Panc1 (cell line): ENCODE measurements at regions not wholly inside any gene's neighbourhood (a gene's known extent, or its start where the extent isn't known, plus 50 kb on each side); places are given as distances from the start of the nearest gene placed in this dataset.

Experiments
- CTCF ChIP-seq: fragments of 450-650 bp; IDR thresholded peaks from 2 replicates; pipeline ENCODE4 v1.5.1; 2017; ENCODE audit warnings: mild to moderate bottlenecking
- POLR2AphosphoS5 ChIP-seq: IDR thresholded peaks from 2 replicates; pipeline ENCODE4 v1.6.1; 2012; ENCODE audit warnings: mild to moderate bottlenecking, low read depth, low read length, moderate library complexity
- SIN3A ChIP-seq: IDR thresholded peaks from 2 replicates; pipeline ENCODE4 v1.6.1; 2012; ENCODE audit warnings: low read depth, mild to moderate bottlenecking, low read length, moderate library complexity, borderline replicate concordance; ENCODE audit not compliant: insufficient read depth
- TCF7L2 ChIP-seq: IDR thresholded peaks from 2 replicates; pipeline ENCODE4 v1.6.1; 2011; ENCODE audit warnings: mild to moderate bottlenecking, low read depth, low read length, inconsistent platforms
- TF ChIP-seq, protein P1 (sequence below), 2 experiments: IDR thresholded peaks; 2 replicates each; pipeline ENCODE4 v1.6.1; 2011 to 2012; ENCODE audit warnings: low read depth in 2 of 2, control low read depth in 1 of 2, low read length in 1 of 2, mild to moderate bottlenecking in 1 of 2, moderate library complexity in 1 of 2; ENCODE audit not compliant: insufficient read depth in 1 of 2

- TF ChIP-seq POLR2AphosphoS5: no peak
- TF ChIP-seq, protein P1, sequence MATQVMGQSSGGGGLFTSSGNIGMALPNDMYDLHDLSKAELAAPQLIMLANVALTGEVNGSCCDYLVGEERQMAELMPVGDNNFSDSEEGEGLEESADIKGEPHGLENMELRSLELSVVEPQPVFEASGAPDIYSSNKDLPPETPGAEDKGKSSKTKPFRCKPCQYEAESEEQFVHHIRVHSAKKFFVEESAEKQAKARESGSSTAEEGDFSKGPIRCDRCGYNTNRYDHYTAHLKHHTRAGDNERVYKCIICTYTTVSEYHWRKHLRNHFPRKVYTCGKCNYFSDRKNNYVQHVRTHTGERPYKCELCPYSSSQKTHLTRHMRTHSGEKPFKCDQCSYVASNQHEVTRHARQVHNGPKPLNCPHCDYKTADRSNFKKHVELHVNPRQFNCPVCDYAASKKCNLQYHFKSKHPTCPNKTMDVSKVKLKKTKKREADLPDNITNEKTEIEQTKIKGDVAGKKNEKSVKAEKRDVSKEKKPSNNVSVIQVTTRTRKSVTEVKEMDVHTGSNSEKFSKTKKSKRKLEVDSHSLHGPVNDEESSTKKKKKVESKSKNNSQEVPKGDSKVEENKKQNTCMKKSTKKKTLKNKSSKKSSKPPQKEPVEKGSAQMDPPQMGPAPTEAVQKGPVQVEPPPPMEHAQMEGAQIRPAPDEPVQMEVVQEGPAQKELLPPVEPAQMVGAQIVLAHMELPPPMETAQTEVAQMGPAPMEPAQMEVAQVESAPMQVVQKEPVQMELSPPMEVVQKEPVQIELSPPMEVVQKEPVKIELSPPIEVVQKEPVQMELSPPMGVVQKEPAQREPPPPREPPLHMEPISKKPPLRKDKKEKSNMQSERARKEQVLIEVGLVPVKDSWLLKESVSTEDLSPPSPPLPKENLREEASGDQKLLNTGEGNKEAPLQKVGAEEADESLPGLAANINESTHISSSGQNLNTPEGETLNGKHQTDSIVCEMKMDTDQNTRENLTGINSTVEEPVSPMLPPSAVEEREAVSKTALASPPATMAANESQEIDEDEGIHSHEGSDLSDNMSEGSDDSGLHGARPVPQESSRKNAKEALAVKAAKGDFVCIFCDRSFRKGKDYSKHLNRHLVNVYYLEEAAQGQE (IDR thresholded peaks at IDR 0.05; ENCODE audit: insufficient read depth in 1 of 2, low read depth in 2 of 2, low read length in 1 of 2): no peak
- no peak for TF ChIP-seq CTCF
- TF ChIP-seq TCF7L2: no peak
- TF ChIP-seq SIN3A: no peak
Measured at GRCh38 chr5:99386406-99387077, 457.7 kb upstream of the CHD1 start.
